ENCODE measurements at regions not wholly inside any gene's neighbourhood (a gene's known extent, or its start where the extent isn't known, plus 50 kb on each side); places are given as distances from the start of the nearest gene placed in this dataset.

DNA sequence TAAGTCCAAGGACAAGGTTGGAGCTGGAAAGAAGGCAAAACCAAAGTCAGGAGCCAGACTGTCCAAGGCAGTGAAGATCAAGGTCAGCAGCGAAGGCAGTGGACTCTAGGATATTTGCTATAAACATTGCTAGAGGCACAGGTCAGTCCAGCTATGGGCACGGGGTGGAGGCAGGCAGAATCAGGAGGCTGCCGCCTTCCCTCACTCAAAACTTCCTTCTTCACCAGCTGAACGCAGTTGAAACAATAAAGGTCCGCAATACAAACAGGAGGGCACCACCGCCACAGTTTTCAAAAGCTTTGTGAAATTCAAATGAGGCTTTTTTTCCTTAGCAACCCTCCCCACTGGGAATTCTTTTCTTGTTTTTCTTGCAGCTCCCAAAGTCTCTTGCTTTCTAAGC is 372.4 kb downstream of the NXPE2 start:
- Histone ChIP-seq H3F3A (ENCODE audit: insufficient read depth, low read depth) (no peaks in the 10 kb centered on the region), H3K9me3 (ENCODE audit: insufficient read depth, low read depth) (no peaks in the 10 kb centered on the region), H3K9me2 (ENCODE audit: insufficient read depth) (no peaks in the 10 kb centered on the region), H3K36me3 (ENCODE audit: low read depth) (no peaks in the 10 kb centered on the region), H3K4me1 (replicated peaks; ENCODE audit: insufficient read depth) (no peaks in the 10 kb centered on the region), H3K4me2 (no peak overlapping the region), H3K4me3 (no peak overlapping the region), H4K20me1 (ENCODE audit: insufficient read depth) (no peaks in the 10 kb centered on the region), H3K27ac (no peak overlapping the region), H2AFZ (no peak overlapping the region), H3K79me2 (ENCODE audit: low read depth) (no peaks in the 10 kb centered on the region), H3K27me3 (ENCODE audit: insufficient read depth, low read depth) (peaks cover 24% of the 10 kb centered on the region; the same call in 1 of the 2 replicates)
- intact Hi-C loops (cut with micrococcal nuclease; ENCODE audit: unreplicated experiment): no loop called here
- DNase-seq: no peak
- POLR2A ChIA-PET (ENCODE audit: unreplicated experiment): no interaction called here
- TF ChIP-seq, protein P1, sequence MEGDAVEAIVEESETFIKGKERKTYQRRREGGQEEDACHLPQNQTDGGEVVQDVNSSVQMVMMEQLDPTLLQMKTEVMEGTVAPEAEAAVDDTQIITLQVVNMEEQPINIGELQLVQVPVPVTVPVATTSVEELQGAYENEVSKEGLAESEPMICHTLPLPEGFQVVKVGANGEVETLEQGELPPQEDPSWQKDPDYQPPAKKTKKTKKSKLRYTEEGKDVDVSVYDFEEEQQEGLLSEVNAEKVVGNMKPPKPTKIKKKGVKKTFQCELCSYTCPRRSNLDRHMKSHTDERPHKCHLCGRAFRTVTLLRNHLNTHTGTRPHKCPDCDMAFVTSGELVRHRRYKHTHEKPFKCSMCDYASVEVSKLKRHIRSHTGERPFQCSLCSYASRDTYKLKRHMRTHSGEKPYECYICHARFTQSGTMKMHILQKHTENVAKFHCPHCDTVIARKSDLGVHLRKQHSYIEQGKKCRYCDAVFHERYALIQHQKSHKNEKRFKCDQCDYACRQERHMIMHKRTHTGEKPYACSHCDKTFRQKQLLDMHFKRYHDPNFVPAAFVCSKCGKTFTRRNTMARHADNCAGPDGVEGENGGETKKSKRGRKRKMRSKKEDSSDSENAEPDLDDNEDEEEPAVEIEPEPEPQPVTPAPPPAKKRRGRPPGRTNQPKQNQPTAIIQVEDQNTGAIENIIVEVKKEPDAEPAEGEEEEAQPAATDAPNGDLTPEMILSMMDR (conservative IDR thresholded peaks at IDR 0.05): no peak
- no peak for TF ChIP-seq EZH2 (IDR thresholded peaks at IDR 0.05; ENCODE audit: low read depth)
- CTCF ChIA-PET: no interaction called here
- BruUV-seq (replicated peaks): no TSS peak

DNA sequence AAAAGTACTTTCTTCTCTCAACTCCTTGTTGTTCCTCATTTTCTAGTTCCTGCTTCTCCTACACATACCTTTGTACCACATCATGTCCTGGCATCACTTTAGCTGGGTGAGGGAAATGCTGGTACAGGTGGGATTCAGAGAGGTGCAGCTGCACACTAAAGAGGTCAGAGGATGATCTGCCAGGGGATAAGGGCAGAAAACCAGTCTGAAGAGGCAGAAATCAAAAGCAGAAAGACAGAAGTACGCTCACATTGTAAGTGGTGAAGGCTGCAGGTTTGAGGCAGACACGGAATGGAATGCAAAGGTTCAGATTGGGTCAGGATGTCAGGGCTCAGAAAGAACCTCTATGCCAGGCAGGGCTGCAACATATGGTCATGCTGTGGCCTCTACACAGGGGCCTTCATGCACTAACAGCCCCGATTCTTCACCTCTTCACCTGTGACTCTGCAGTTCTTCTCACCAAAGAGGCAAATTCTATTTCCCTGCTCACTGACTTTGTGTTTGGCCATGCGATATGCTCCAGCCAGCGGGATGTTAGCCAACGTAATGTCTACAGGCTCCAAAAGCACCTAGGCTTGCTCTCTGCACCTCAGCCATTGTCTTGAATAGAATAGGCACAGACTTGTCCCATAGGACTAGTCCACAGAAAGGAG is 373.7 kb downstream of the NXPE2 start:
- TF ChIP-seq, protein P1 (conservative IDR thresholded peaks at IDR 0.05): no peak
- TF ChIP-seq EZH2 (IDR thresholded peaks at IDR 0.05; ENCODE audit: low read depth): no peak
- DNase-seq: no peak
- Histone ChIP-seq H3K36me3 (ENCODE audit: low read depth) (no peaks in the 10 kb centered on the region), H3K4me2 (no peak overlapping the region), H2AFZ (no peak overlapping the region), H3F3A (ENCODE audit: insufficient read depth, low read depth) (no peaks in the 10 kb centered on the region), H3K27me3 (ENCODE audit: insufficient read depth, low read depth) (peaks cover 22% of the 10 kb centered on the region; the same call in 1 of the 2 replicates), H3K4me1 (replicated peaks; ENCODE audit: insufficient read depth) (no peaks in the 10 kb centered on the region), H4K20me1 (ENCODE audit: insufficient read depth) (no peaks in the 10 kb centered on the region), H3K4me3 (no peak overlapping the region), H3K9me3 (ENCODE audit: insufficient read depth, low read depth) (no peaks in the 10 kb centered on the region), H3K27ac (no peak overlapping the region), H3K79me2 (ENCODE audit: low read depth) (no peaks in the 10 kb centered on the region), H3K9me2 (ENCODE audit: insufficient read depth) (no peaks in the 10 kb centered on the region)
- intact Hi-C loops (cut with micrococcal nuclease; ENCODE audit: unreplicated experiment): no loop called here
- POLR2A ChIA-PET (ENCODE audit: unreplicated experiment): no interaction called here
- no TSS peak for BruUV-seq (replicated peaks)
- CTCF ChIA-PET: no interaction called here

DNA sequence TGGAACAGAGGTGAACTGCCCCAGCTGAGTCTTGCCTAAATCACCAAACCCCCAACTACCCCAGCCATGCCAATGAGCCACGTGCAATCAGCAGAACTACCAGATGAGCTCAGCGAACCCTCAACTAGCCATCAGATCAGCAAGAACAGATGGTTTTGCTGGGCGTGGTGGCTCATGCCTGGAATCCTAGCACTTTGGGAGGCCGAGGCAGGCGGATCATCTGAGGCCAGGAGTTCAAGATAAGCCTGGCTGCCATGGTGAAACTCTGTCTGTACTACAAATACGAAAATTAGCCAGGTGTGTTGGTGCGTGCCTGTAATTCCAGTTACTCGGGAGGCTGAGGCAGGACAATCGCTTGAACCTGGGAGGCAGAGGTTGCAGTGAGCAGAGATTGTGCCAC is 374.3 kb downstream of the NXPE2 start:
- H3K4me2 ChIP-seq: no peak overlapping the region
- H3K27ac ChIP-seq: no peak overlapping the region
- no peaks in the 10 kb centered on the region for H3K4me1 ChIP-seq (replicated peaks; ENCODE audit: insufficient read depth)
- H3K36me3 ChIP-seq (ENCODE audit: low read depth): no peaks in the 10 kb centered on the region
- H3K79me2 ChIP-seq (ENCODE audit: low read depth): no peaks in the 10 kb centered on the region
- no peaks in the 10 kb centered on the region for H3K9me3 ChIP-seq (ENCODE audit: insufficient read depth, low read depth)
- BruUV-seq (replicated peaks): no TSS peak
- H3K9me2 ChIP-seq (ENCODE audit: insufficient read depth): no peaks in the 10 kb centered on the region
- H3K27me3 ChIP-seq (ENCODE audit: insufficient read depth, low read depth): peaks cover 22% of the 10 kb centered on the region; the same call in 1 of the 2 replicates
- no peak for TF ChIP-seq EZH2 (IDR thresholded peaks at IDR 0.05; ENCODE audit: low read depth)
- TF ChIP-seq, protein P1 (conservative IDR thresholded peaks at IDR 0.05): no peak
- no peak overlapping the region for H2AFZ ChIP-seq
- POLR2A ChIA-PET (ENCODE audit: unreplicated experiment): no interaction called here
- CTCF ChIA-PET: no interaction called here
- intact Hi-C loops (cut with micrococcal nuclease; ENCODE audit: unreplicated experiment): no loop called here
- no peaks in the 10 kb centered on the region for H4K20me1 ChIP-seq (ENCODE audit: insufficient read depth)
- no peak for DNase-seq
- H3F3A ChIP-seq (ENCODE audit: insufficient read depth, low read depth): no peaks in the 10 kb centered on the region
- H3K4me3 ChIP-seq: no peak overlapping the region

Measured in PC-9 (cell line).